Natural killer cell (primary cell): ENCODE measurements at regions not wholly inside any gene's neighbourhood (a gene's known extent, or its start where the extent isn't known, plus 50 kb on each side); places are given as distances from the start of the nearest gene placed in this dataset.

Source experiments
- ATAC-seq, 3 donors: fragments of 150-1000 bp in 2 of 3; fragments of 200-7000 bp in 1 of 3; cut with Tn5 transposase; 1 replicate in 1 of 3; 2 replicates in 2 of 3; pipeline ENCODE4 v1.10.0; 2021; ENCODE audit warnings: mild to moderate bottlenecking in 2 of 3, moderate library complexity in 2 of 3
- DNase-seq, 2 donors: peaks; one replicate each; pipeline versions ENCODE4 v3.0.0 to v3.0.0-alpha.2; 2013 to 2021; ENCODE audit warnings: mixed read lengths in 1 of 2
- H3K27ac ChIP-seq: one replicate; pipeline ENCODE4 v1.5.1; 2013; ENCODE audit warnings: mild to moderate bottlenecking, low read length
- H3K27me3 ChIP-seq: one replicate; pipeline ENCODE4 v1.6.1; 2013; ENCODE audit warnings: low read length; ENCODE audit not compliant: control insufficient read depth, insufficient read depth
- H3K36me3 ChIP-seq: one replicate; pipeline ENCODE4 v1.6.1; 2013; ENCODE audit warnings: low read length; ENCODE audit not compliant: control insufficient read depth, insufficient read depth
- H3K4me1 ChIP-seq: one replicate; pipeline ENCODE4 v1.6.1; 2013; ENCODE audit warnings: low read length; ENCODE audit not compliant: control insufficient read depth, insufficient read depth
- H3K4me3 ChIP-seq: one replicate; pipeline ENCODE4 v1.5.1; 2013; ENCODE audit warnings: low read length
- H3K9me3 ChIP-seq: one replicate; pipeline ENCODE4 v1.6.1; 2013; ENCODE audit warnings: low read length; ENCODE audit not compliant: control insufficient read depth, insufficient read depth
- H3K27ac Mint-ChIP-seq, 2 donors: one replicate each; pipeline ENCODE4 v1.8.0; 2022; ENCODE audit warnings: mild to moderate bottlenecking in 2 of 2, mixed read lengths in 2 of 2, moderate library complexity in 1 of 2
- H3K27me3 Mint-ChIP-seq, 2 donors: one replicate each; pipeline ENCODE4 v1.8.0; 2022; ENCODE audit warnings: low read depth in 2 of 2, mixed read lengths in 2 of 2
- H3K36me3 Mint-ChIP-seq: one replicate; pipeline ENCODE4 v1.8.0; 2022; ENCODE audit warnings: mixed read lengths
- H3K4me1 Mint-ChIP-seq, 2 donors: one replicate each; pipeline ENCODE4 v1.8.0; 2022; ENCODE audit warnings: mixed read lengths in 2 of 2
- H3K4me3 Mint-ChIP-seq: one replicate; pipeline ENCODE4 v1.8.0; 2022; ENCODE audit warnings: mild to moderate bottlenecking, moderate library complexity, mixed read lengths
- H3K9me3 Mint-ChIP-seq, 2 donors: one replicate each; pipeline ENCODE4 v1.8.0; 2022; ENCODE audit warnings: mixed read lengths in 2 of 2
- CTCF ChIP-seq: fragments of 200-600 bp; IDR thresholded peaks from one replicate; pipeline ENCODE4 v1.8.0; 2022; ENCODE audit warnings: antibody characterized with exemption
- WGBS: methylation state at CpG from one replicate; pipeline ENCODE4 v1.1.7; 2013; ENCODE audit warnings: missing lambda C conversion rate; ENCODE audit not compliant: insufficient coverage; 5-methylcytosine and 5-hydroxymethylcytosine counted together
- intact Hi-C: fragments of 100-400 bp; cut with micrococcal nuclease; formaldehyde crosslinking; loops from one replicate; pipeline ENCODE4 v1.14.2; 2022

GRCh38 chr1:106700211-106700610 lies 356.3 kb upstream of the PRMT6 start:
- Histone ChIP-seq H3K4me1 (no peaks in the 10 kb centered on the region), H3K27me3 (no peaks in the 10 kb centered on the region), H3K9me3 (no peaks in the 10 kb centered on the region), H3K27ac (no peak overlapping the region), H3K4me3 (no peak overlapping the region), H3K36me3 (no peaks in the 10 kb centered on the region)
- TF ChIP-seq CTCF, result no peak
- ATAC-seq, result no peak
- H3K36me3 Mint-ChIP-seq, result no peaks in the 10 kb centered on the region
- DNase-seq, result no peak
- peaks cover 19 to 21% of the 10 kb centered on the region in 2 donors for H3K9me3 Mint-ChIP-seq
- intact Hi-C loops, result no loop called here
- H3K27me3 Mint-ChIP-seq, result no peaks in the 10 kb centered on the region
- no peak overlapping the region for H3K27ac Mint-ChIP-seq
- no peaks in the 10 kb centered on the region for H3K4me1 Mint-ChIP-seq
- H3K4me3 Mint-ChIP-seq, result no peak overlapping the region

- H3K9me3 Mint-ChIP-seq, result peaks cover 12 to 24% of the 10 kb centered on the region in 2 donors
- no peaks in the 10 kb centered on the region for H3K4me1 ChIP-seq
These were observed 350.5 kb upstream of the PRMT6 start for GRCh38 chr1:106705971-106706370.

GRCh38 chr1:106717591-106717990 lies 338.9 kb upstream of the PRMT6 start:
- Mint-ChIP-seq H3K4me1 (no peaks in the 10 kb centered on the region), H3K27me3 (no peaks in the 10 kb centered on the region), H3K9me3 (peaks cover 3 to 5% of the 10 kb centered on the region in 2 donors), H3K27ac (no peak overlapping the region), H3K4me3 (no peak overlapping the region), H3K36me3 (no peaks in the 10 kb centered on the region)
- no peaks in the 10 kb centered on the region for H3K9me3 ChIP-seq
- intact Hi-C loops, result no loop called here
- 89% methylated on average over 7 of the region's 7 CpGs for WGBS
- DNase-seq (no peak), ATAC-seq (no peak)
- H3K36me3 ChIP-seq, result no peaks in the 10 kb centered on the region
- no peaks in the 10 kb centered on the region for H3K27me3 ChIP-seq
- H3K4me1 ChIP-seq, result no peaks in the 10 kb centered on the region
- H3K4me3 ChIP-seq, result no peak overlapping the region
- no peak for TF ChIP-seq CTCF
- no peak overlapping the region for H3K27ac ChIP-seq

More at GRCh38 chr1:106705971-106706370, 350.5 kb upstream of the PRMT6 start:
- H3K4me3 Mint-ChIP-seq, result no peak overlapping the region
- no peak for ATAC-seq
- peaks cover 9% of the 10 kb centered on the region for H3K36me3 Mint-ChIP-seq
- no peak overlapping the region for H3K4me3 ChIP-seq
- intact Hi-C loops, result no loop called here
- H3K4me1 Mint-ChIP-seq, result no peaks in the 10 kb centered on the region
- H3K27me3 Mint-ChIP-seq, result no peaks in the 10 kb centered on the region
- no peak overlapping the region for H3K27ac ChIP-seq
- DNase-seq, result no peak
- no peaks in the 10 kb centered on the region for H3K27me3 ChIP-seq
- no peaks in the 10 kb centered on the region for H3K9me3 ChIP-seq
- H3K27ac Mint-ChIP-seq, result no peak overlapping the region
- no peak for TF ChIP-seq CTCF
- H3K36me3 ChIP-seq, result no peaks in the 10 kb centered on the region

- intact Hi-C loops, result no loop called here
- no peak for TF ChIP-seq CTCF
- no peak for ATAC-seq
These were observed 334.7 kb upstream of the PRMT6 start for GRCh38 chr1:106721790-106722189.

More at GRCh38 chr1:106721790-106722189, 334.7 kb upstream of the PRMT6 start:
- no peak overlapping the region for H3K27ac Mint-ChIP-seq
- no peak overlapping the region for H3K4me3 Mint-ChIP-seq
- H3K36me3 Mint-ChIP-seq, result no peaks in the 10 kb centered on the region
- Histone ChIP-seq H3K36me3 (no peaks in the 10 kb centered on the region), H3K27ac (no peak overlapping the region), H3K27me3 (no peaks in the 10 kb centered on the region), H3K9me3 (no peaks in the 10 kb centered on the region), H3K4me1 (no peaks in the 10 kb centered on the region), H3K4me3 (no peak overlapping the region)
- no peaks in the 10 kb centered on the region for H3K27me3 Mint-ChIP-seq
- DNase-seq, result no peak
- no peaks in the 10 kb centered on the region for H3K4me1 Mint-ChIP-seq
- peaks cover 5 to 8% of the 10 kb centered on the region in 2 donors for H3K9me3 Mint-ChIP-seq
